Loucy (cell line): ENCODE measurements at regions not wholly inside any gene's neighbourhood (a gene's known extent, or its start where the extent isn't known, plus 50 kb on each side); places are given as distances from the start of the nearest gene placed in this dataset.

Experiments
- H2AFZ ChIP-seq: fragments of 200-600 bp; sonication (generic); 2 replicates; pipeline ENCODE4 v1.6.0; 2016; ENCODE audit warnings: antibody characterized with exemption, mild to moderate bottlenecking, low read length, moderate library complexity
- H3F3A ChIP-seq: fragments of 200-600 bp; 2 replicates; pipeline ENCODE4 v1.6.0; 2016; ENCODE audit warnings: antibody characterized with exemption, low read depth, mild to moderate bottlenecking
- H3K27me3 ChIP-seq: fragments of 200-600 bp; sonication (generic); 2 replicates; pipeline ENCODE4 v1.6.1; 2014; ENCODE audit warnings: low read length, mild to moderate bottlenecking; ENCODE audit not compliant: insufficient read depth, poor library complexity, severe bottlenecking
- H3K36me3 ChIP-seq: fragments of 200-600 bp; sonication (generic); 2 replicates; pipeline ENCODE4 v1.6.1; 2016; ENCODE audit warnings: low read length; ENCODE audit not compliant: insufficient read depth
- H3K4me1 ChIP-seq: fragments of 200-600 bp; sonication (generic); 2 replicates; pipeline ENCODE4 v1.5.1; 2014; ENCODE audit warnings: low read length, mild to moderate bottlenecking; ENCODE audit not compliant: insufficient read depth, poor library complexity, severe bottlenecking
- H3K4me2 ChIP-seq: fragments of 200-600 bp; sonication (generic); 2 replicates; pipeline ENCODE4 v1.6.0; 2014; ENCODE audit warnings: antibody characterized with exemption, low read length, low read depth, mild to moderate bottlenecking; ENCODE audit not compliant: poor library complexity, severe bottlenecking
- H3K4me3 ChIP-seq: fragments of 200-600 bp; sonication (generic); 2 replicates; pipeline ENCODE4 v1.5.1; 2014; ENCODE audit warnings: low read length, mild to moderate bottlenecking, mixed read lengths; ENCODE audit not compliant: poor library complexity, severe bottlenecking
- H3K79me2 ChIP-seq: fragments of 200-600 bp; sonication (generic); 2 replicates; pipeline ENCODE4 v1.6.1; 2014; ENCODE audit warnings: low read length; ENCODE audit not compliant: insufficient read depth
- H3K9ac ChIP-seq: fragments of 200-600 bp; sonication (generic); 2 replicates; pipeline ENCODE4 v1.6.0; 2014; ENCODE audit warnings: mild to moderate bottlenecking, low read depth, low read length, moderate library complexity; ENCODE audit not compliant: poor library complexity, severe bottlenecking
- H3K9me2 ChIP-seq: fragments of 200-600 bp; sonication (generic); replicated peaks from 2 replicates; pipeline ENCODE4 v1.6.1; 2016; ENCODE audit warnings: low read depth, low read length, mixed read lengths
- H3K9me3 ChIP-seq: fragments of 200-600 bp; sonication (generic); 2 replicates; pipeline ENCODE4 v1.6.1; 2014; ENCODE audit warnings: mild to moderate bottlenecking, antibody characterized with exemption, low read length, low read depth; ENCODE audit not compliant: insufficient read depth
- H4K20me1 ChIP-seq: fragments of 200-600 bp; sonication (generic); 2 replicates; pipeline ENCODE4 v1.6.0; 2014; ENCODE audit warnings: antibody characterized with exemption, low read length, mild to moderate bottlenecking; ENCODE audit not compliant: insufficient read depth, poor library complexity, severe bottlenecking
- CTCF ChIP-seq: fragments of 200-600 bp; sonication (generic); conservative IDR thresholded peaks from 2 replicates; pipeline ENCODE4 v1.5.1; 2014; ENCODE audit warnings: mild to moderate bottlenecking, antibody characterized with exemption, low read length
- EZH2phosphoT487 ChIP-seq: fragments of 200-600 bp; IDR thresholded peaks from 2 replicates; pipeline ENCODE4 v1.6.1; 2018; ENCODE audit warnings: antibody characterized with exemption, mild to moderate bottlenecking, moderate library complexity, borderline replicate concordance

GRCh38 chrX:125678258-125678657 lies 358.6 kb downstream of the TEX13C start:
- no peak overlapping the region for H3K4me3 ChIP-seq
- no peaks in the 10 kb centered on the region for H3K4me1 ChIP-seq
- no peaks in the 10 kb centered on the region for H3K9me2 ChIP-seq
- H3F3A ChIP-seq = no peaks in the 10 kb centered on the region
- no peaks in the 10 kb centered on the region for H3K9me3 ChIP-seq
- H3K79me2 ChIP-seq = no peaks in the 10 kb centered on the region
- TF ChIP-seq EZH2phosphoT487 (no peak), CTCF (no peak)
- H3K36me3 ChIP-seq = no peaks in the 10 kb centered on the region
- H2AFZ ChIP-seq = no peak overlapping the region
- H3K27me3 ChIP-seq = no peaks in the 10 kb centered on the region
- H3K4me2 ChIP-seq = no peak overlapping the region
- H3K9ac ChIP-seq = no peak overlapping the region
- H4K20me1 ChIP-seq = no peaks in the 10 kb centered on the region

GRCh38 chrX:125680366-125680765 lies 360.7 kb downstream of the TEX13C start:
- no peaks in the 10 kb centered on the region for H3F3A ChIP-seq
- no peaks in the 10 kb centered on the region for H3K79me2 ChIP-seq
- H3K4me3 ChIP-seq = no peak overlapping the region
- H3K36me3 ChIP-seq = no peaks in the 10 kb centered on the region
- H3K9me2 ChIP-seq = no peaks in the 10 kb centered on the region
- H3K27me3 ChIP-seq = no peaks in the 10 kb centered on the region
- H4K20me1 ChIP-seq = no peaks in the 10 kb centered on the region
- H3K9me3 ChIP-seq = no peaks in the 10 kb centered on the region
- H3K4me1 ChIP-seq = no peaks in the 10 kb centered on the region
- H3K9ac ChIP-seq = no peak overlapping the region
- no peak overlapping the region for H2AFZ ChIP-seq
- TF ChIP-seq EZH2phosphoT487 (no peak), CTCF (no peak)
- no peak overlapping the region for H3K4me2 ChIP-seq

GRCh38 chrX:125681058-125681457 lies 361.4 kb downstream of the TEX13C start:
- Histone ChIP-seq H3K9me3 (no peaks in the 10 kb centered on the region), H2AFZ (no peak overlapping the region), H4K20me1 (no peaks in the 10 kb centered on the region), H3K4me1 (no peaks in the 10 kb centered on the region), H3F3A (no peaks in the 10 kb centered on the region), H3K27me3 (no peaks in the 10 kb centered on the region), H3K4me2 (no peak overlapping the region), H3K4me3 (no peak overlapping the region), H3K9me2 (no peaks in the 10 kb centered on the region), H3K9ac (no peak overlapping the region), H3K36me3 (no peaks in the 10 kb centered on the region), H3K79me2 (no peaks in the 10 kb centered on the region)
- TF ChIP-seq EZH2phosphoT487 = no peak
- TF ChIP-seq CTCF = no peak
